ENCODE measurements at regions not wholly inside any gene's neighbourhood (a gene's known extent, or its start where the extent isn't known, plus 50 kb on each side); places are given as distances from the start of the nearest gene placed in this dataset.

- no peak overlapping the region for H3K27ac ChIP-seq
- H3K36me3 ChIP-seq, result no peaks in the 10 kb centered on the region
- no peak for DNase-seq
- H3K9me3 ChIP-seq, result peaks cover 0 to 11% (median 2%) of the 10 kb centered on the region in 4 donors
- no peak overlapping the region for H3K4me3 ChIP-seq
- no peaks in the 10 kb centered on the region for H3K4me1 ChIP-seq
- TF ChIP-seq POLR2A (IDR thresholded peaks at IDR 0.05) (no peak), CTCF (IDR thresholded peaks at IDR 0.05) (no peak)
- no peaks in the 10 kb centered on the region for H3K27me3 ChIP-seq
Observed at GRCh38 chr5:56335212-56335611, 102.1 kb upstream of the ANKRD55 start.

GRCh38 chr5:56330806-56331205 is 97.7 kb upstream of the ANKRD55 start:
- H3K36me3 ChIP-seq, result no peaks in the 10 kb centered on the region
- no peak overlapping the region for H3K27ac ChIP-seq
- DNase-seq, result no peak
- no peaks in the 10 kb centered on the region for H3K27me3 ChIP-seq
- TF ChIP-seq POLR2A (IDR thresholded peaks at IDR 0.05), result no peak
- TF ChIP-seq CTCF (IDR thresholded peaks at IDR 0.05), result no peak
- no peaks in the 10 kb centered on the region for H3K4me1 ChIP-seq
- H3K9me3 ChIP-seq, result peaks cover 0 to 11% (median 2%) of the 10 kb centered on the region in 4 donors
- H3K4me3 ChIP-seq, result no peak overlapping the region

GRCh38 chr5:56330167-56330566 is 97.0 kb upstream of the ANKRD55 start:
- Histone ChIP-seq H3K36me3 (no peaks in the 10 kb centered on the region), H3K9me3 (peaks cover 0 to 8% (median under 1%) of the 10 kb centered on the region in 4 donors), H3K4me3 (no peak overlapping the region), H3K4me1 (no peaks in the 10 kb centered on the region), H3K27me3 (no peaks in the 10 kb centered on the region), H3K27ac (peak overlapping the region in 1 of 4 donors; percentile 27)
- TF ChIP-seq POLR2A (IDR thresholded peaks at IDR 0.05) (no peak), CTCF (IDR thresholded peaks at IDR 0.05) (no peak)
- no peak for DNase-seq

GRCh38 chr5:56329652-56330051 is 96.5 kb upstream of the ANKRD55 start:
- TF ChIP-seq CTCF (IDR thresholded peaks at IDR 0.05) (no peak), POLR2A (IDR thresholded peaks at IDR 0.05) (no peak)
- no peak for DNase-seq
- Histone ChIP-seq H3K36me3 (no peaks in the 10 kb centered on the region), H3K4me1 (no peaks in the 10 kb centered on the region), H3K27ac (peak overlapping the region in 2 of 4 donors; percentile 1 to 69), H3K4me3 (no peak overlapping the region), H3K27me3 (no peaks in the 10 kb centered on the region), H3K9me3 (peaks cover 0 to 2% (median 0%) of the 10 kb centered on the region in 4 donors)

GRCh38 chr5:56328753-56329560 is 95.8 kb upstream of the ANKRD55 start:
- peak in 1 of 3 donors; percentile 29 for DNase-seq
- H3K36me3 ChIP-seq, result no peaks in the 10 kb centered on the region
- no peaks in the 10 kb centered on the region for H3K4me1 ChIP-seq
- H3K27me3 ChIP-seq, result no peaks in the 10 kb centered on the region
- TF ChIP-seq CTCF (IDR thresholded peaks at IDR 0.05) (no peak), POLR2A (IDR thresholded peaks at IDR 0.05) (no peak)
- H3K27ac ChIP-seq, result peak overlapping the region in 2 of 4 donors; percentile 1 to 69
- H3K9me3 ChIP-seq, result no peaks in the 10 kb centered on the region
- no peak overlapping the region for H3K4me3 ChIP-seq
